ENCODE measurements at regions not wholly inside any gene's neighbourhood (a gene's known extent, or its start where the extent isn't known, plus 50 kb on each side); places are given as distances from the start of the nearest gene placed in this dataset.

DNA sequence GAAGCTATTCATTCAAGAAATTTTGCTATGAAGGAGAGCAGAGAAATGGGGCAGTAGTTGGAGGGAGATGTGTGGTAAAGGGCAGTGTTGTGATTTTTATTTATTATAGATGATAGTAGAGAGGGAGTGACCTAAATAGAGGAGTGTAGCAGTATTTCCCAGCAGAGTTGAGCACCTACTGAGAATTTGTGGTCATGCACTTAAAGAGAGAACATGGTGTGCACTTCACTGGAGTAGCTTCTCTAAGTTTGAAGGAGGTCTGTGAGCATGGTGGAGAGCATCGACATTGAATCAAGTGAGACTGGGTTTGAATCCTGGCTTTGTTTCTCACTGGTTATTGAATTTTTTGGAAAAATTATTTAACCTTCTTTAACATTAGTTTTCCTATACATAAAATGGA, 129.2 kb downstream of the AQP4 start:
- TF ChIP-seq, protein P1, sequence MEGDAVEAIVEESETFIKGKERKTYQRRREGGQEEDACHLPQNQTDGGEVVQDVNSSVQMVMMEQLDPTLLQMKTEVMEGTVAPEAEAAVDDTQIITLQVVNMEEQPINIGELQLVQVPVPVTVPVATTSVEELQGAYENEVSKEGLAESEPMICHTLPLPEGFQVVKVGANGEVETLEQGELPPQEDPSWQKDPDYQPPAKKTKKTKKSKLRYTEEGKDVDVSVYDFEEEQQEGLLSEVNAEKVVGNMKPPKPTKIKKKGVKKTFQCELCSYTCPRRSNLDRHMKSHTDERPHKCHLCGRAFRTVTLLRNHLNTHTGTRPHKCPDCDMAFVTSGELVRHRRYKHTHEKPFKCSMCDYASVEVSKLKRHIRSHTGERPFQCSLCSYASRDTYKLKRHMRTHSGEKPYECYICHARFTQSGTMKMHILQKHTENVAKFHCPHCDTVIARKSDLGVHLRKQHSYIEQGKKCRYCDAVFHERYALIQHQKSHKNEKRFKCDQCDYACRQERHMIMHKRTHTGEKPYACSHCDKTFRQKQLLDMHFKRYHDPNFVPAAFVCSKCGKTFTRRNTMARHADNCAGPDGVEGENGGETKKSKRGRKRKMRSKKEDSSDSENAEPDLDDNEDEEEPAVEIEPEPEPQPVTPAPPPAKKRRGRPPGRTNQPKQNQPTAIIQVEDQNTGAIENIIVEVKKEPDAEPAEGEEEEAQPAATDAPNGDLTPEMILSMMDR (IDR thresholded peaks at IDR 0.05): no peak
- no peak for TF ChIP-seq NFIC (IDR thresholded peaks at IDR 0.05; ENCODE audit: borderline replicate concordance)
- no peak for TF ChIP-seq NRF1 (IDR thresholded peaks at IDR 0.05; ENCODE audit: low read depth, low read length)
- TF ChIP-seq YY1 (IDR thresholded peaks at IDR 0.05; ENCODE audit: low read depth): no peak
- TF ChIP-seq TAF1 (IDR thresholded peaks at IDR 0.05; ENCODE audit: borderline replicate concordance, low read depth, low read length): no peak
- TF ChIP-seq EP300 (IDR thresholded peaks at IDR 0.05; ENCODE audit: borderline replicate concordance in 1 of 2, low read depth in 1 of 2, low read length in 1 of 2): no peak
- TF ChIP-seq RAD21 (IDR thresholded peaks at IDR 0.05; ENCODE audit: low read length): no peak
- no peak for TF ChIP-seq RCOR1 (IDR thresholded peaks at IDR 0.05; ENCODE audit: low read length)
- no peak for TF ChIP-seq CHD2 (IDR thresholded peaks at IDR 0.05; ENCODE audit: low read length, partially characterized antibody)

All from SK-N-SH (cell line).